Nephron (organoid): ENCODE measurements at regions not wholly inside any gene's neighbourhood (a gene's known extent, or its start where the extent isn't known, plus 50 kb on each side); places are given as distances from the start of the nearest gene placed in this dataset.
A peak's percentile ranks its signal among the peaks of the same experiment; 100 is the strongest.

Experiments
- H3K27ac Mint-ChIP-seq, 3 experiments: 2 replicates each; pipeline ENCODE4 v1.8.0; 2020; ENCODE audit warnings: mixed read lengths in 3 of 3, mild to moderate bottlenecking in 2 of 3, moderate library complexity in 1 of 3
- H3K27me3 Mint-ChIP-seq: 2 replicates; pipeline ENCODE4 v1.8.0; 2021; ENCODE audit warnings: low read depth, mild to moderate bottlenecking, moderate library complexity, mixed read lengths
- H3K36me3 Mint-ChIP-seq: 2 replicates; pipeline ENCODE4 v1.8.0; 2020; ENCODE audit warnings: low read depth, mixed read lengths
- H3K4me1 Mint-ChIP-seq: 2 replicates; pipeline ENCODE4 v1.8.0; 2020; ENCODE audit warnings: mixed read lengths
- H3K4me3 Mint-ChIP-seq, 3 experiments: 2 replicates each; pipeline ENCODE4 v1.8.0; 2020; ENCODE audit warnings: mild to moderate bottlenecking in 3 of 3, mixed read lengths in 3 of 3, moderate library complexity in 2 of 3
- H3K9me3 Mint-ChIP-seq: 2 replicates; pipeline ENCODE4 v1.8.0; 2020; ENCODE audit warnings: mixed read lengths
- CTCF ChIP-seq, 3 experiments: fragments of 200-600 bp; sonication (generic); IDR thresholded peaks; one replicate each; pipeline ENCODE4 v1.5.0; 2021; ENCODE audit warnings: antibody characterized with exemption in 3 of 3; ENCODE audit not compliant: unreplicated experiment in 3 of 3

- Mint-ChIP-seq H3K4me1 (peaks cover 86% of the 10 kb centered on the region), H3K27ac (peak overlapping the region; percentile 67 to 92 (median 89)), H3K4me3 (peak overlapping the region in 2 of 3 experiments; percentile 27 to 50), H3K27me3 (no peaks in the 10 kb centered on the region), H3K9me3 (no peaks in the 10 kb centered on the region), H3K36me3 (no peaks in the 10 kb centered on the region)
- TF ChIP-seq CTCF (IDR thresholded peaks at IDR 0.05; ENCODE audit: unreplicated experiment in 3 of 3): no peak
These were observed 239.8 kb downstream of the SEC14L1 start for GRCh38 chr17:77380395-77381184.

GRCh38 chr17:77381185-77381700 lies 240.5 kb downstream of the SEC14L1 start:
- Mint-ChIP-seq H3K4me3 (peak overlapping the region; percentile 5 to 25 (median 10)), H3K27ac (peak overlapping the region; percentile 60 to 92 (median 89)), H3K27me3 (no peaks in the 10 kb centered on the region), H3K4me1 (peaks cover 85% of the 10 kb centered on the region), H3K9me3 (no peaks in the 10 kb centered on the region), H3K36me3 (no peaks in the 10 kb centered on the region)
- no peak for TF ChIP-seq CTCF (IDR thresholded peaks at IDR 0.05; ENCODE audit: unreplicated experiment in 3 of 3)

- Mint-ChIP-seq H3K27me3 (no peaks in the 10 kb centered on the region), H3K4me3 (peak overlapping the region; percentile 5 to 27 (median 14)), H3K36me3 (no peaks in the 10 kb centered on the region), H3K27ac (peak overlapping the region; percentile 89 to 92 (median 90)), H3K9me3 (no peaks in the 10 kb centered on the region), H3K4me1 (peaks cover 85% of the 10 kb centered on the region)
- TF ChIP-seq CTCF (IDR thresholded peaks at IDR 0.05; ENCODE audit: unreplicated experiment in 3 of 3): no peak
These were observed 241.0 kb downstream of the SEC14L1 start for GRCh38 chr17:77381731-77382130.

GRCh38 chr17:77382356-77382911 lies 241.7 kb downstream of the SEC14L1 start:
- peak overlapping the region; percentile 89 to 91 (median 90) for H3K27ac Mint-ChIP-seq
- H3K27me3 Mint-ChIP-seq: no peaks in the 10 kb centered on the region
- H3K36me3 Mint-ChIP-seq: no peaks in the 10 kb centered on the region
- no peaks in the 10 kb centered on the region for H3K9me3 Mint-ChIP-seq
- H3K4me1 Mint-ChIP-seq: peaks cover 85% of the 10 kb centered on the region
- no peak for TF ChIP-seq CTCF (IDR thresholded peaks at IDR 0.05; ENCODE audit: unreplicated experiment in 3 of 3)
- H3K4me3 Mint-ChIP-seq: peak overlapping the region; percentile 14 to 29 (median 27)

- H3K36me3 Mint-ChIP-seq: no peaks in the 10 kb centered on the region
- no peak for TF ChIP-seq CTCF (IDR thresholded peaks at IDR 0.05; ENCODE audit: unreplicated experiment in 3 of 3)
These were observed 242.3 kb downstream of the SEC14L1 start for GRCh38 chr17:77382966-77383612.

More at GRCh38 chr17:77382966-77383612, 242.3 kb downstream of the SEC14L1 start:
- Mint-ChIP-seq H3K4me3 (peak overlapping the region in 2 of 3 experiments; percentile 29 to 32), H3K9me3 (no peaks in the 10 kb centered on the region), H3K4me1 (peaks cover 82% of the 10 kb centered on the region), H3K27ac (peak overlapping the region; percentile 89 to 91 (median 90)), H3K27me3 (no peaks in the 10 kb centered on the region)
